GM12878 (cell line): ENCODE measurements at regions not wholly inside any gene's neighbourhood (a gene's known extent, or its start where the extent isn't known, plus 50 kb on each side); places are given as distances from the start of the nearest gene placed in this dataset.

ENCODE experiments used
- ATAC-seq: fragments of 200-7000 bp; cut with Tn5 transposase; 3 replicates; pipeline ENCODE4 v1.9.1; 2020; ENCODE audit warnings: mild to moderate bottlenecking, moderate library complexity
- BruUV-seq: library from RNA; stranded (reverse); fragments of 400-500 nt; replicated peaks from 2 replicates; lab custom pipeline; 2021; lab: Mats Ljungman, UMichigan
- CTCF ChIA-PET: fragments of 300-600 bp; sonication (Branson Sonifier 250); formaldehyde crosslinking; extraction: SDS; loops from one replicate; lab custom pipeline; 2021; ENCODE audit warnings: inconsistent platforms; lab: Yijun Ruan, JAX
- POLR2A ChIA-PET: fragments of 350-600 bp; formaldehyde crosslinking; extraction: SDS; loops from one replicate; lab custom pipeline; 2021; ENCODE audit warnings: inconsistent platforms; lab: Charles Lee
- RAD21 ChIA-PET: fragments of 300-600 bp; sonication (Branson Sonifier 250); formaldehyde crosslinking; loops from one replicate; lab custom pipeline; 2023; ENCODE audit warnings: antibody characterized with exemption; ENCODE audit not compliant: unreplicated experiment; lab: Charles Lee
- SMC1A ChIA-PET: fragments of 300-600 bp; sonication (Branson Sonifier 250); formaldehyde crosslinking; loops from one replicate; lab custom pipeline; 2023; ENCODE audit not compliant: unreplicated experiment, uncharacterized antibody; lab: Charles Lee
- DNase-seq: peaks from one replicate; pipeline ENCODE4 v3.0.0-alpha.2; 2011; ENCODE audit warnings: low read depth, low spot score
- FAIRE-seq: peaks from 3 replicates; lab custom pipeline; 2011; peaks lifted over from hg19 to GRCh38; lab: Jason Lieb, UNC
- H2AFZ ChIP-seq: 2 replicates; pipeline ENCODE4 v1.6.0; 2011; ENCODE audit warnings: low read depth, low read length, control low read depth; ENCODE audit not compliant: control insufficient read depth
- H3K27ac ChIP-seq: 2 replicates; pipeline ENCODE4 v1.5.1; 2011; ENCODE audit warnings: control low read depth; ENCODE audit not compliant: control insufficient read depth, insufficient read depth
- H3K27me3 ChIP-seq, 2 experiments: replicated peaks in 1 of 2; 2 replicates each; pipeline versions ENCODE4 v1.6.0 to v1.6.1; 2011; ENCODE audit warnings: low read length in 1 of 2; ENCODE audit not compliant: control insufficient read depth in 2 of 2, insufficient read depth in 2 of 2
- H3K36me3 ChIP-seq, 2 experiments: 2 replicates each; pipeline ENCODE4 v1.5.1; 2011; ENCODE audit warnings: low read length in 1 of 2; ENCODE audit not compliant: control insufficient read depth in 2 of 2, insufficient read depth in 2 of 2
- H3K4me1 ChIP-seq: 2 replicates; pipeline ENCODE4 v1.6.1; 2011; ENCODE audit warnings: mild to moderate bottlenecking, low read length, moderate library complexity, mixed read lengths; ENCODE audit not compliant: control insufficient read depth, insufficient read depth
- H3K4me2 ChIP-seq: 2 replicates; pipeline ENCODE4 v1.6.0; 2011; ENCODE audit warnings: control low read depth; ENCODE audit not compliant: control insufficient read depth, insufficient read depth
- H3K4me3 ChIP-seq: fragments of 200-600 bp; sonication (generic); 2 replicates; pipeline ENCODE4 v1.5.1; 2016
- H3K79me2 ChIP-seq: 2 replicates; pipeline ENCODE4 v1.6.0; 2011; ENCODE audit warnings: low read length; ENCODE audit not compliant: control insufficient read depth, insufficient read depth
- H3K9ac ChIP-seq: 2 replicates; pipeline ENCODE4 v1.8.0; 2011; ENCODE audit warnings: low read length, control low read depth, mixed read lengths; ENCODE audit not compliant: control insufficient read depth, insufficient read depth
- H3K9me3 ChIP-seq: replicated peaks from 3 replicates; pipeline ENCODE4 v1.5.1; 2011; ENCODE audit warnings: mild to moderate bottlenecking, low read length; ENCODE audit not compliant: control insufficient read depth, insufficient read depth
- H4K20me1 ChIP-seq: 2 replicates; pipeline ENCODE4 v1.6.0; 2011; ENCODE audit not compliant: control insufficient read depth, insufficient read depth
- ATF2 ChIP-seq: IDR thresholded peaks from 2 replicates; pipeline ENCODE4 v1.6.1; 2012; ENCODE audit warnings: low read length, inconsistent platforms
- EZH2 ChIP-seq: IDR thresholded peaks from 2 replicates; pipeline ENCODE4 v1.6.1; 2012; ENCODE audit warnings: low read depth, mild to moderate bottlenecking, control low read depth, inconsistent platforms, low read length, borderline replicate concordance; ENCODE audit not compliant: control insufficient read depth
- FOS ChIP-seq: IDR thresholded peaks from 3 replicates; pipeline ENCODE4 v1.6.1; 2011; ENCODE audit warnings: borderline replicate concordance; ENCODE audit not compliant: insufficient read length; ENCODE audit errors: extremely low read depth
- NKRF ChIP-seq: fragments of 450-650 bp; conservative IDR thresholded peaks from 2 replicates; pipeline ENCODE4 v1.6.1; 2017; ENCODE audit warnings: mild to moderate bottlenecking, moderate library complexity
- SPI1 ChIP-seq: IDR thresholded peaks from 2 replicates; pipeline ENCODE4 v1.6.1; 2011; ENCODE audit warnings: low read depth, mild to moderate bottlenecking, low read length, moderate library complexity, borderline replicate concordance; ENCODE audit not compliant: insufficient read depth
- USF2 ChIP-seq: IDR thresholded peaks from 2 replicates; pipeline ENCODE4 v1.6.1; 2011; ENCODE audit warnings: low read depth, low read length, improper control_type of control experiment, borderline replicate concordance
- ZNF274 ChIP-seq: IDR thresholded peaks from one replicate; pipeline ENCODE4 v1.8.0; 2011; ENCODE audit not compliant: insufficient read length, insufficient read depth
- WGBS: methylation state at CpG from one replicate; pipeline ENCODE4 v1.1.6; 2016; ENCODE audit warnings: low lambda C conversion rate; ENCODE audit not compliant: insufficient replicate concordance, insufficient coverage; ENCODE audit errors: missing lambda C conversion rate; 5-methylcytosine and 5-hydroxymethylcytosine counted together
- in situ Hi-C: fragments of 300-500 bp; cut with MboI; formaldehyde crosslinking; loops from 9 replicates; pipeline ENCODE4 v1.14.3; 2018; ENCODE audit warnings: mixed read lengths
- intact Hi-C: fragments of 100-400 bp; cut with micrococcal nuclease; formaldehyde crosslinking; loops from one replicate; pipeline ENCODE4 v1.14.2; 2022; ENCODE audit not compliant: unreplicated experiment

GRCh38 chr11:101327908-101328307 lies 198.3 kb upstream of the PGR start:
- no peaks in the 10 kb centered on the region for H3K27me3 ChIP-seq
- H3K4me2 ChIP-seq: no peak overlapping the region
- no peak overlapping the region for H2AFZ ChIP-seq
- in situ Hi-C loops: no loop called here
- FAIRE-seq (no peak), DNase-seq (no peak), ATAC-seq (no peak)
- no peak overlapping the region for H3K27ac ChIP-seq
- H3K4me3 ChIP-seq: no peak overlapping the region
- no peaks in the 10 kb centered on the region for H3K36me3 ChIP-seq
- H3K9me3 ChIP-seq: no peaks in the 10 kb centered on the region
- H3K79me2 ChIP-seq: no peaks in the 10 kb centered on the region
- ChIA-PET SMC1A (no interaction called here), CTCF (no interaction called here), RAD21 (no interaction called here), POLR2A (no interaction called here)
- no peak for TF ChIP-seq EZH2
- TF ChIP-seq ZNF274: no peak
- TF ChIP-seq USF2: no peak
- no peak for TF ChIP-seq ATF2
- no peak for TF ChIP-seq SPI1
- no peak for TF ChIP-seq NKRF
- TF ChIP-seq FOS: no peak
- WGBS: 6% methylated on average over 3 of the region's 3 CpGs
- H3K9ac ChIP-seq: no peak overlapping the region
- intact Hi-C loops: no loop called here
- BruUV-seq: no TSS peak
- no peaks in the 10 kb centered on the region for H3K4me1 ChIP-seq
- H4K20me1 ChIP-seq: no peaks in the 10 kb centered on the region
